GM04504 (cell line): ENCODE measurements at regions not wholly inside any gene's neighbourhood (a gene's known extent, or its start where the extent isn't known, plus 50 kb on each side); places are given as distances from the start of the nearest gene placed in this dataset.

Source experiments
- DNase-seq: peaks from one replicate; pipeline ENCODE4 v3.0.0-alpha.2; 2012; ENCODE audit warnings: low read depth

GRCh38 chr12:16415155-16415554, 67.7 kb downstream of the MGST1 start:
- DNase-seq, result no peak

GRCh38 chr12:16417058-16417457, 69.6 kb downstream of the MGST1 start:
- DNase-seq, result no peak

- no peak for DNase-seq
These were observed 74.4 kb downstream of the MGST1 start for GRCh38 chr12:16421806-16422205.

- DNase-seq, result no peak
These were observed 77.1 kb downstream of the MGST1 start for GRCh38 chr12:16424531-16424930.

- DNase-seq, result no peak
These were observed 88.6 kb downstream of the MGST1 start for GRCh38 chr12:16435875-16436554.

- DNase-seq, result no peak
These were observed 89.9 kb downstream of the MGST1 start for GRCh38 chr12:16437281-16437816.

- DNase-seq, result no peak
These were observed 90.5 kb downstream of the MGST1 start for GRCh38 chr12:16437926-16438325.

- DNase-seq, result no peak
These were observed 102.0 kb downstream of the MGST1 start for GRCh38 chr12:16449459-16449858.

- DNase-seq, result no peak
These were observed 105.9 kb downstream of the MGST1 start for GRCh38 chr12:16453319-16453718.

- no peak for DNase-seq
These were observed 107.0 kb downstream of the MGST1 start for GRCh38 chr12:16454481-16454880.

- no peak for DNase-seq
These were observed 111.2 kb downstream of the MGST1 start for GRCh38 chr12:16458521-16459078.

- no peak for DNase-seq
These were observed 119.8 kb downstream of the MGST1 start for GRCh38 chr12:16467272-16467671.

GRCh38 chr12:16472631-16473030, 125.2 kb downstream of the MGST1 start:
- DNase-seq, result no peak

- no peak for DNase-seq
These were observed 126.3 kb downstream of the MGST1 start for GRCh38 chr12:16473610-16474326.

GRCh38 chr12:16474801-16475200, 127.4 kb downstream of the MGST1 start:
- DNase-seq, result no peak

- DNase-seq, result no peak
These were observed 128.1 kb downstream of the MGST1 start for GRCh38 chr12:16475521-16475920.

- DNase-seq, result peak; percentile 3
These were observed 123.2 kb downstream of the LMO3 start for GRCh38 chr12:16482726-16483125.

GRCh38 chr12:16492240-16492639, 113.7 kb downstream of the LMO3 start:
- DNase-seq, result no peak

GRCh38 chr12:16492820-16493797, 112.9 kb downstream of the LMO3 start:
- DNase-seq, result no peak

GRCh38 chr12:16495196-16495595, 110.8 kb downstream of the LMO3 start:
- DNase-seq, result no peak
